GM12875 (cell line): ENCODE measurements at regions not wholly inside any gene's neighbourhood (a gene's known extent, or its start where the extent isn't known, plus 50 kb on each side); places are given as distances from the start of the nearest gene placed in this dataset.

Source experiments
- H3K4me3 ChIP-seq: one replicate; pipeline ENCODE4 v1.5.1; 2011; ENCODE audit warnings: low read depth, low read length, control low read depth
- CTCF ChIP-seq: IDR thresholded peaks from 2 replicates; pipeline ENCODE4 v1.5.1; 2011; ENCODE audit warnings: low read depth, mild to moderate bottlenecking, control low read depth, inconsistent platforms, low read length, moderate library complexity, borderline replicate concordance; ENCODE audit not compliant: insufficient read depth

GRCh38 chr14:36430169-36430568 lies 89.9 kb downstream of the NKX2-1 start:
- no peak overlapping the region for H3K4me3 ChIP-seq
- no peak for TF ChIP-seq CTCF

- no peak for TF ChIP-seq CTCF
- H3K4me3 ChIP-seq, result no peak overlapping the region
Observed at GRCh38 chr14:36429692-36430091, 90.3 kb downstream of the NKX2-1 start.

- no peak overlapping the region for H3K4me3 ChIP-seq
- TF ChIP-seq CTCF, result no peak
Observed at GRCh38 chr14:36428350-36428749, 91.7 kb downstream of the NKX2-1 start.

- no peak overlapping the region for H3K4me3 ChIP-seq
- TF ChIP-seq CTCF, result no peak
Observed at GRCh38 chr14:36426836-36427235, 93.2 kb downstream of the NKX2-1 start.

- no peak overlapping the region for H3K4me3 ChIP-seq
- TF ChIP-seq CTCF, result no peak
Observed at GRCh38 chr14:36426113-36426512, 93.9 kb downstream of the NKX2-1 start.

GRCh38 chr14:36424478-36425102 lies 95.4 kb downstream of the NKX2-1 start:
- TF ChIP-seq CTCF, result no peak
- H3K4me3 ChIP-seq, result no peak overlapping the region

GRCh38 chr14:36423430-36423829 lies 96.6 kb downstream of the NKX2-1 start:
- TF ChIP-seq CTCF, result no peak
- no peak overlapping the region for H3K4me3 ChIP-seq
